ENCODE measurements at regions not wholly inside any gene's neighbourhood (a gene's known extent, or its start where the extent isn't known, plus 50 kb on each side); places are given as distances from the start of the nearest gene placed in this dataset.

DNA sequence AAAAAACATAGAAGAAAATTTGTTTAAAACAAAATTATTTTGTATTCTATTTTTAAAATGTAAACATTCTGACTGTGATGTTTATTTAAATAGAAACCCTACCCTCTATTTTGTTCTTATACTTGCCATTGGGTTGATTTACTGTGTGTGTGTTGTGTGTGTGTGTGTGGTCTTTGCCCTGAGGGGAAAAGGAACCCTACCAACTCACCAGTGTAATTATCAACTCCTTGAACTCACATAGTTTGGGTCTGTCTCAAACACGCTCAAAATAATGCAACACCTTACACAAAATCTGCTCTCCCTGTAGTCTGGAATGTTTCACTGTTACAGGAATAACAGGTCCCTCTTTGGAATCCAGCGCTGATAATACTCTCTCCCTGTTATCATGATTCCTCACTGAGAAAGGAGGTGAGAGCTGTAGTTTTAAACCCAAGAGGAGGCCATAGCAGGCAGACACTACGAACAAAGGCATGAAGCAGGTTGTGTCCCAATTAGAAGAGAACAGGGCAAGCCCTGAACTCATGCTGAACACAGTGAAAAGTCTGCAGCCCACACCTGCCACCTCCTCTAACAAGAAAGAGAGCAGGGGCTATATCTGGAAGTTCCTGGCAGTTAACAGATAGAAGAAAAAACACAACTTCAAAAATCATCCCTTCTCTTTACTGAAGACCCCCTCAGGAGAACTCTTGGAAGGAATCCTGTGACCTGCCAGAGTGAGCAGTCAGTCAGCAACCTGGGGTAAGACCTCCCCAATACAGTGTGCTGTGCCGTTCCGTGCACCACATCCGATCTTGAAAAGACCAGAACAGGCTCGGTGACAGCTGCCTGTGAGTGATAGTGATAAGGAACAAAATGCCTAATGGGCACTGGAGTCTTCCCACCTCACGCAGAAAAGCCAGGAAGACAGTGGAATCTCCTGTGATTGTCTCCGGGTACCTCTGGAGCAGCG is 608.1 kb upstream of the ADAMTS16 start:
- TF ChIP-seq POLR2A (IDR thresholded peaks at IDR 0.05): no peak
- TF ChIP-seq, protein P1, sequence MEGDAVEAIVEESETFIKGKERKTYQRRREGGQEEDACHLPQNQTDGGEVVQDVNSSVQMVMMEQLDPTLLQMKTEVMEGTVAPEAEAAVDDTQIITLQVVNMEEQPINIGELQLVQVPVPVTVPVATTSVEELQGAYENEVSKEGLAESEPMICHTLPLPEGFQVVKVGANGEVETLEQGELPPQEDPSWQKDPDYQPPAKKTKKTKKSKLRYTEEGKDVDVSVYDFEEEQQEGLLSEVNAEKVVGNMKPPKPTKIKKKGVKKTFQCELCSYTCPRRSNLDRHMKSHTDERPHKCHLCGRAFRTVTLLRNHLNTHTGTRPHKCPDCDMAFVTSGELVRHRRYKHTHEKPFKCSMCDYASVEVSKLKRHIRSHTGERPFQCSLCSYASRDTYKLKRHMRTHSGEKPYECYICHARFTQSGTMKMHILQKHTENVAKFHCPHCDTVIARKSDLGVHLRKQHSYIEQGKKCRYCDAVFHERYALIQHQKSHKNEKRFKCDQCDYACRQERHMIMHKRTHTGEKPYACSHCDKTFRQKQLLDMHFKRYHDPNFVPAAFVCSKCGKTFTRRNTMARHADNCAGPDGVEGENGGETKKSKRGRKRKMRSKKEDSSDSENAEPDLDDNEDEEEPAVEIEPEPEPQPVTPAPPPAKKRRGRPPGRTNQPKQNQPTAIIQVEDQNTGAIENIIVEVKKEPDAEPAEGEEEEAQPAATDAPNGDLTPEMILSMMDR (IDR thresholded peaks at IDR 0.05): no peak

All from esophagus squamous epithelium (tissue), 4 donors.